Fibroblast of skin of left biceps (primary cell): ENCODE measurements at regions not wholly inside any gene's neighbourhood (a gene's known extent, or its start where the extent isn't known, plus 50 kb on each side); places are given as distances from the start of the nearest gene placed in this dataset.

Experiments used
- DNase-seq, 2 experiments: peaks; one replicate each; pipeline ENCODE4 v3.0.0-alpha.2; 2013; ENCODE audit warnings: low read depth in 2 of 2

- DNase-seq: no peak
Observed at GRCh38 chr4:149121023-149121404, 678.8 kb upstream of the NR3C2 start.

GRCh38 chr4:149120331-149121022 lies 678.3 kb upstream of the NR3C2 start:
- no peak for DNase-seq

GRCh38 chr4:149116806-149117205 lies 674.6 kb upstream of the NR3C2 start:
- no peak for DNase-seq

- DNase-seq: peak; percentile 63 to 67
Observed at GRCh38 chr4:149113804-149114430, 671.7 kb upstream of the NR3C2 start.

- DNase-seq: no peak
Observed at GRCh38 chr4:149112109-149112508, 669.9 kb upstream of the NR3C2 start.

DNA sequence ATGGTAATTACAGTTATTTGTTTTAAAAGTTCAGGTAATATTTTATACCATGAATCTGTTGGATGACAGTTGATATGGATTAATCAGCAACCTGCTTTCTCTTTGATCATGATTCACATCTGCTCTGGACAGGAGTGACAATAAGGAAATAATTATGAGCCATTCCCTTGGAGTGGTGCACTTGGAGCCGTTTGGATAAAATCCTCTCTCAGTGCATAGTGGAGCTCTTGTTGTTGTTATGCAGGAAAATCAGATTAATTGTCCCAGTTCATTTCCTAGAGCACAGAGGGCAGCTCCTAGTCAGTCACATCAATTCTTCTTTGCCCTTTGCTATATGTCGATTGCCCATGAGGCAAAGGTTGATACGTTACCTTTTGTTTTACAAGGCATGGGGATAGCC lies 668.3 kb upstream of the NR3C2 start:
- DNase-seq: no peak

- DNase-seq: no peak
Observed at GRCh38 chr4:149108626-149109025, 666.4 kb upstream of the NR3C2 start.

GRCh38 chr4:149102765-149103164 lies 660.6 kb upstream of the NR3C2 start:
- DNase-seq: no peak

- no peak for DNase-seq
Observed at GRCh38 chr4:149101649-149102048, 659.4 kb upstream of the NR3C2 start.

DNA sequence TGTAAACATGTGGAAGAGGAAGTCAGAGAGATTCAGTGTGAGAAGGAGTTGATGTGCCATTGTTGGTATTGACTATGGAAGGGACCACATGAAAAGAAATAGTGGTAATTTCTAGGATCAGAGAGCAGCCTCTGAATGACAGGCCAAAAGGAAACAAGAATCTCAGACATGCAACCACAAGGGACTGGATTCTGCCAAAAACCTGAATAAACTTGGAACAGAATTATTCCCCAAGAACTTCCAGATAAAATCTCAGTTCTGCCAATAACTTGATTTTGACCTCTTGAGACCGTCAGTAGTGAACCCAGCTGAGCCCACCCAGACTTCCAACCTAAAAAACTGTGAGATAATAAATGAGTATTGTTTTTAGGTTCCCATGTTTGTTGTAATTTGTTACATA lies 653.6 kb upstream of the NR3C2 start:
- DNase-seq: no peak

- DNase-seq: no peak
Observed at GRCh38 chr4:149095001-149095400, 652.8 kb upstream of the NR3C2 start.

DNA sequence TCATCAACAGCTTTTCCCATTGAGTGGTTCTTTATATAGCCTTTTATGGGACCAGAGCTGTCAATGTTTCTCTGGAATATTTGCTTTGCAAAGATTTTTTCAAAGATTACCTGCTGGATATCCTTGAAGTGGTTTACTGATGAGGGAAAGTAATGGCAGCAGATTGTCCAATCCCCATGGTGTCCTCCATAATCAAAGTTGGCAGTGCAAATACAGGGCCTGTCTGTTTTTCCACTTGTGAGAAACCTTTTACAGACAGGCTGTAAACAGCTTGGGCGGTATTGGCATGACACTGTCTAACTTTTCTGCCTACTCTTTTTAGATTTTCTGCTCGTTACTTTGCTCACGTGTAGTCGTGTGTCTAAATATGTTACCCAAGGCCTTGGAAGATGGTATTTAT lies 641.9 kb upstream of the NR3C2 start:
- DNase-seq: no peak

- no peak for DNase-seq
Observed at GRCh38 chr4:149077181-149077580, 635.0 kb upstream of the NR3C2 start.

- DNase-seq: no peak
Observed at GRCh38 chr4:149076401-149076800, 634.2 kb upstream of the NR3C2 start.

- no peak for DNase-seq
Observed at GRCh38 chr4:149072384-149072783, 630.2 kb upstream of the NR3C2 start.

GRCh38 chr4:149065753-149066152 lies 623.5 kb upstream of the NR3C2 start:
- no peak for DNase-seq

GRCh38 chr4:149062997-149063396 lies 620.8 kb upstream of the NR3C2 start:
- DNase-seq: no peak

DNA sequence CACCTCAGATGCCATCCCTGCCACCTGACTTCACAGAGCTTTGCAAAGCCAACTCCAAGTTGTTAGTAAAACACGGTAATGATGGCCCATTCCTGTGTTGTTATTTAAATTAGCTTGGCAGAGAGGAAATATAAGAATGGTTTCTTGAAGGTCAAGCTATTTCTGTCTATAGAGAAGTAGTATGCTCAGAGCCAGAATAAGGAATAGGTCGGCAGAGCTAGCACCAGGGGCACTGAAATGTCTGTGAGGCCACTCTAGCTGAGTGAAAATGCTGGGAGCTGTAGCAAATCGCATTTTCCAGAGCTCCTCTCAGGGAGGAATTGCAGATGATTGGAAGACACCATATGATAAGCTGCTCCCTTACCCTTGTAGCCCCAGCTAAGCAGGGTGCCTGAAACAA lies 615.4 kb upstream of the NR3C2 start:
- no peak for DNase-seq

GRCh38 chr4:149056615-149057014 lies 614.4 kb upstream of the NR3C2 start:
- no peak for DNase-seq

GRCh38 chr4:149055624-149056023 lies 613.4 kb upstream of the NR3C2 start:
- DNase-seq: no peak

DNA sequence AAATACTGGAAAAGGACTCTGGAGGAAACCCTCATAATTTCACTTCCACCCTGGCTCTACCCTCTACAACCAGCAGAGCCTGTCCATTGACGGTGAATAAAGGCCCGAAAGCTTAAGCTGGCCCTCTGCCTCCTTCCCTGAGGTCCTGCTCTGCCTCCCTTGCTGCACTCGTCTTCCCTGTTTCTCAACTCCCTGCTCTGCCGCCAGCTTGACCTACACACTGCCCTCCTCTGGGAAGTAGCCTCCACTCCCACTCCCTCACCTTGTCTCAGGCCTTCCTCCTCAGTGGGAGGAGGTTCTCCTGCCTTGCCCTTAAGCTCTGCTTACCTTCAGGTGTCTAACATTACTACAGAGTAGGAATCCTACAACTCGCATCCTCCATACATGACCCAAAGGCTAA lies 608.6 kb upstream of the NR3C2 start:
- no peak for DNase-seq

DNA sequence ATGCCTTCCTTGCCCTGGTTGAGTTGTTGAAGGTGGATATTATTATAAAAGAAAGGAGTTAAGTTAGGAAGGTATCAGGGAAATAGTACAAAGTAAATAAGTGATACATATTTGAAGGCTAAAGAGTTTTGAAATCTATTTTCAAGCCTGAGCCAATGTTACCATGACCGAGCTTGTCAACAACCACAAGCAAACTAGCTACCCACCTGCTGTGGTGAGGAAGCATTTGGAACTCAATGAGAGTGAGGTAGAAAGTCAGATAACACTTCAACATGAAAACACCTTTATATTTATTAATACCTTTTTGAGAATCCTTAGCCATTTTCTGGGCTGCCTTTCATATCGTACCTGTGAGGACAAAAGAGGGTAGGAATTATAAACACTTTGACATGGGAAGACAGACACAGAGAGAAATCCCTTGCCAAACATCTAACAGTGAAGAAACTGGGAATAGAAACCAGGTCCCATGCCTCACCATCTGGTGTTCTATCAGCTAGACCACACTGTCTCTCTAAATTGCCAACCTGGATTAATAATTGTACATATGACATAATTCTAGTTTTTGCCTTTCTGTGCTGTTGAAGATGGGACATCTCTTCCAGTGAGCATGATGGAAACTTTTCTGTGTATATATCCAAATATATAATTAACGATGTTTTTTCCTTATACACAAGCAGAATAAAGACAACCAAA lies 606.4 kb upstream of the NR3C2 start:
- DNase-seq: no peak

- no peak for DNase-seq
Observed at GRCh38 chr4:149047368-149047767, 605.2 kb upstream of the NR3C2 start.
